CD4-positive, alpha-beta T cell treated with Interleukin-17A for 4 hours (primary cell): ENCODE measurements at regions not wholly inside any gene's neighbourhood (a gene's known extent, or its start where the extent isn't known, plus 50 kb on each side); places are given as distances from the start of the nearest gene placed in this dataset.

Experiments used
- DNase-seq: peaks from one replicate; pipeline ENCODE4 v3.0.0-alpha.2; 2020; ENCODE audit warnings: mixed read lengths

- DNase-seq: no peak
Measured at GRCh38 chr18:77522051-77522675, 272.5 kb downstream of the GALR1 start.

GRCh38 chr18:77524909-77525308 lies 275.3 kb downstream of the GALR1 start:
- no peak for DNase-seq

DNA sequence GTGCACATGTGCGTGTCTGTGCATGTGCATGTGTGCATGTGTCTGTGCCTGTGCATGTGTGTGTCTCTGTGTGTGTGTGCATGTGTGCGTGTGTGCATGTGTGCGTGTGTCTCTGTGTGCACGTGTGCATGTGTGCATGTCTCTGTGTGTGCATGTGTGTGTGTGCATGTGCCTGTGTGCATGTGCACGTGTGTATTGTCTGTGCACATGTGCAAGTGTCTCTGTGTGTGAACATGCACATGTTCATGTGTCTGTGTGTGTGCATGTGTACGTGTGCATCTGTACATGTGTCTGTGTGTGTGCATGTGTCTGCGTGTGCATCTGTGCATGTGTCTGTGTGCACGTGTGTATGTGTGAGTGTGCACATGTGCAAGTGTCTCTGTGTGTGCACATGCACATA lies 277.3 kb downstream of the GALR1 start:
- no peak for DNase-seq

GRCh38 chr18:77528872-77529271 lies 279.2 kb downstream of the GALR1 start:
- DNase-seq: no peak

- DNase-seq: no peak
Measured at GRCh38 chr18:77529492-77530176, 280.0 kb downstream of the GALR1 start.

- no peak for DNase-seq
Measured at GRCh38 chr18:77530732-77531131, 281.1 kb downstream of the GALR1 start.

GRCh38 chr18:77539860-77540259 lies 290.2 kb downstream of the GALR1 start:
- no peak for DNase-seq

DNA sequence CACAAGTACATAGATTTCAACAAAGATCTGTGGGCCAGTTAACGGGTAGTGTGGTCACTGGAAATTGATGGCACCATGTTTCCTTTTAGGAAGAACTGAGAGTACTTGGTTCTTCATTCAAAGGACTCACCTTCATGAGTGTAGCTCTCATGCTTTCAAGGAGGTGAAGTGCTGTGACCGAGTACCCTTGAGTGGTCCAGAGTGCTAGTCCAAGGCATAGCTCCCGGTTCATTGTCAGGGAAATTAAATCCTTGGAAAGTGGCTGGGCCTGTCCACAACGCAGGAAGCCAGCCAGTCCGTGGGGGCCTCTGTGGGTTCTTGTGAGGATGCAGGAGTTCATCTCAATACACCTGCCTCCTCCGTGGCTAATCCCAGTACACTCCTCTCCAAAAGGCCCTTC lies 295.1 kb downstream of the GALR1 start:
- no peak for DNase-seq

DNA sequence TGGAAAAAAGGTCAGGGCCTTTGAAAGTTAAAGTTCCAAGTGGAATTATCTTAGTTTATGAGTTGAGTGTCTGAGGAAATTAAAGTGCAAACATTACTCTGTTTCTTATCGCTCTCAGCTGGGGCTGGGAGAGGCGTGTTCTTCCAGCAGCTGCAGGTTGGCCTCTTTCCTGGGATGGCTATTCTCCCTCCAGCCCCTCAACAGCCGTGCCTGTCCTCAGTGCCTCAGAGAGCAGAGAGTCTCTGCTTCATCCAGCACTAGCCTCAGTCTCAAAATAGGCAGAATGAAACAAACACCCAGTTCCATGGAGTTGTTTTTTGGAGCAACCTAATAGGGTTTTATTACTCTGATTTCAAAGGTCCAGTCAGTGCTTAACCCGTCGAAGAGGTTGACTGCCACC lies 298.1 kb downstream of the GALR1 start:
- DNase-seq: no peak

DNA sequence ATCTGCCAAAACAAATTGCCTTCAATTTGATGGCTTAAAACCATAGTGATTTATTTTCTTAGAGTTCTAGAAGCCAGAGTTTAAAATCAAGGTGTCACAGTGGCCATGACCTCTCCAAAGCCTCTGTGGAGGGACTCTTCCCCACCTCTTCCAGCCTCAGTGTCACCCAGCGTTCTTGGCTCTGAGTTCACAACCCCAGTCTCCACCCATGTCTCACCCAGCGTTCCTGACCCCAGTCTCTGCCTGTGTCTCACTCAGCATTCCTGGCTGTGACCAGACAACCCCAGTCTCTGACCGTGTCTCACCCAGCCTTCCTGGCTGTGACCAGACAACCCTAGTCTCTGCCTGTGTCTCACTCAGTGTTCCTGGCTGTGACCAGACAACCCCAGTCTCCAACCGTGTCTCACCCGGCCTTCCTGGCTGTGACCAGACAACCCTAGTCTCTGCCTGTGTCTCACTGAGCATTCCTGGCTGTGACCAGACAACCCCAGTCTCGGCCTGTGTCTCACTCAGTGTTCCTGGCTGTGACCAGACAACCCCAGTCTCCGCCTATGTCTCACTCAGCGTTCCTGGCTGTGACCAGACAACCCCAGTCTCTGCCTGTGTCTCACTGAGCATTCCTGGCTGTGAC lies 299.3 kb downstream of the GALR1 start:
- DNase-seq: no peak

DNA sequence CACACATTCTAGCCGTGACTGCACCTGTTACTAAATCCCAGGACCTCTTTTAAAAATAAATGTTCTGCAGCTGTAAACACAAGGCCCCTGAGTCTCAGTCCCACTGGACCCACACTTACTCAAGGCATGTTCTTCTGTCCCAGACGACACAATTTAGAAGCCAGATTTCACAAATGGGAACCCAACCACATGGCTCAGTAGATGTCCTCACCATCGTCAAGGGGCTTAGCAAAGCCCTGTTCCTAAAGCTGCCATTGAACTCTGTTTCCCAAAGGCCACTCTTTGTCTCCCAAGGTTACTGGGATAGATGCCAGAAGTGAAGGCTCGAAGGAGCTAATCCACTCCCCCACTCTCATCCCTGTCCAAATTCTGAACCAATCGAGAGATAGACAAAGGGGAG lies 301.0 kb downstream of the GALR1 start:
- DNase-seq: no peak

DNA sequence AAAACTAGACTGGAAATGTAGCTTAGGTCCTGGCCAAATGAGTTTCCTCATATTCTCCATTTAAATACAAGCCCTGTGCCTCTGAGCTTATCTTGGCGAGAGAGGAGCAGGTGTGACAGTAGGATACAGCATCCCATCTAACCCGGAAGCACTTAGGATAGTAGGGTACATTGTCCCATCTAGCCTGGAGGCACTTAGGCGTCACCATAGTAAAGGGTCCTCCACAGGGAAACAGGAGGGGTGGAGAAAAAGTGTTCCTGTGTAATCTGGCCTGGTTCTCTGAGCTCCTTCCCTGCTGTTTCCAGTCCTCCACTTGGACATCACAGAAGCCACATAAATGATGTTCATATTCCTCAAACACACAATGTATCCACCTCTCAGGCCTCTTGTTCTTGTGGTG lies 301.4 kb downstream of the GALR1 start:
- no peak for DNase-seq

- no peak for DNase-seq
Measured at GRCh38 chr18:77552945-77553344, 303.3 kb downstream of the GALR1 start.

GRCh38 chr18:77554061-77554460 lies 304.4 kb downstream of the GALR1 start:
- DNase-seq: no peak

GRCh38 chr18:77557046-77557587 lies 307.5 kb downstream of the GALR1 start:
- DNase-seq: no peak

GRCh38 chr18:77559274-77559910 lies 309.7 kb downstream of the GALR1 start:
- no peak for DNase-seq

- no peak for DNase-seq
Measured at GRCh38 chr18:77560341-77560992, 310.8 kb downstream of the GALR1 start.

- DNase-seq: no peak
Measured at GRCh38 chr18:77566604-77567003, 317.0 kb downstream of the GALR1 start.

GRCh38 chr18:77567205-77567604 lies 317.6 kb downstream of the GALR1 start:
- DNase-seq: no peak

- no peak for DNase-seq
Measured at GRCh38 chr18:77571743-77572142, 322.1 kb downstream of the GALR1 start.

DNA sequence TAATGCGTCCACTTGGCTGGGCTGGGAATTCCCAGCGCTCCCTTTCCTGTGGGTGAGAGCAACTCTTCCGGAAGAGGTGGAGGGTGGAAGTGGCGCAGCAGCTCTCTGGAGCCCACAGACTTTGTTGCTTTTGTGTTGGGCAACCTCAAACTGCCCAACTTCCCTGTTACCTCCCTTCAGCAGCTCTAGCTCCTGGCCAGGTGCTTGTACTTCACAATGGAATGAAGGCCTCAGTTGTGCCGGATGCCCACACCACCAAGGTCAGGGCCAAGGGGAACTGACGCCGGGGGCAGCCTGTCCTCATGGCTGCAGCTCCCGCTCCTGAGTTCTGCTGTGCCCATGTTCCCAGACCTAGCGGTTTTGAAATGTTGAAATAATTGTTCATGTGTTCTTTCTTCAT lies 322.9 kb downstream of the GALR1 start:
- DNase-seq: no peak

GRCh38 chr18:77573571-77573970 lies 323.9 kb downstream of the GALR1 start:
- DNase-seq: no peak

DNA sequence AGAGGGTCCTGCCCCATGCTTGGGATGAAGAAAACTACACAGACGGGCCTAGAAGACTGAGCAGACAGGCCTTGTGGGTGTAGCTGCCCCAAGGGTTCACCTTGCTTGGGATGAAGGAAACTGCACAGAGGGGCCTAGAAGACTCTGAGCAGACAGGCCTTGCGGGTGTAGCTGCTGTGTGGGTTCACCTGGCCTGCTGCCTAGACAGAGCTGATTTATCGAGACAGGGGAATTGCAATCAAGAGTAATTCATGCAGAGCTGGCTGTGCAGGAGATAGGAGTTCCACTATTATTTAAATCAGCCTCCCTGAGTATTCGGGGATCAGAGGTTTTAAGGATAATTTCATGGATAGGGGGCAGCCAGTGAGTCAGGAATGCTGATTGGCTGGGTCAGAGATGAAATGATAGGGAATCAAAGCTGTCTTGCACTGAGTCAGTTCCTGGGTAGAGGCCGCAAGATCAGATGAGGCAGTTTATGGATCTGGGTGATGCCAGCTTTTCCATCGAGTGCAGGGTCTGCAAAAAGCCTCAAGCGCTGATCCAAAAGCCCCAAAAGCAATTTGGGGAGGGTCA lies 341.4 kb downstream of the GALR1 start:
- DNase-seq: no peak
